ENCODE measurements at regions not wholly inside any gene's neighbourhood (a gene's known extent, or its start where the extent isn't known, plus 50 kb on each side); places are given as distances from the start of the nearest gene placed in this dataset.

DNA sequence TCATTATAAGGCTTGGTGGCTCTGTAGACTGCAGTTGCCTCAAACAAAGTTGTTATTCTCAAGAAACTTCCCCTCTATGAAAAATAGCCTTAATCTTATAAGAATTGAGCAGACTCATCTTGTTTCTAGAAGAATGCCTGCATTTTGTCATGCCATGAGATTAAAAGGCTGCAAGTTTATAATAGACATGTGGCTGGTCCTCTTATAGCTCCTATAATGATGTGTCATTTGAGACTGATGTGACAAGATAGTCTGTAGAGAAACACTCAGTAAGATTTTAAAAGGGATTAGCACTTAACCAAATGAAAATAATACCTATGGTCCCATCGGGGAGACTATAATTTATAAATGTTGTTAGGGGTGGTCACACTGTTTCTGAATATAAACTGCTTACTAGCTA lies 312.5 kb downstream of the OXSM start:
- Histone ChIP-seq H3K27ac (ENCODE audit: insufficient read depth, low read depth, low read length) (no peak overlapping the region), H2AFZ (ENCODE audit: low read depth, low read length) (no peak overlapping the region), H3K79me2 (ENCODE audit: control insufficient read depth, insufficient read depth, low read length) (no peaks in the 10 kb centered on the region), H3K4me1 (ENCODE audit: control insufficient read depth, extremely low read depth, insufficient read depth, low read length) (no peaks in the 10 kb centered on the region), H3K4me3 (replicated peaks in 1 of 3; ENCODE audit: insufficient read depth in 1 of 3, low read depth in 1 of 3, low read length in 3 of 3) (no peak overlapping the region), H3K4me2 (ENCODE audit: insufficient read depth, low read length) (no peak overlapping the region), H3K9me3 (replicated peaks; ENCODE audit: control insufficient read depth, insufficient read depth, low read length) (no peaks in the 10 kb centered on the region), H3K27me3 (ENCODE audit: control insufficient read depth in 2 of 2, insufficient read depth in 2 of 2, low read length in 2 of 2) (no peaks in the 10 kb centered on the region), H3K36me3 (ENCODE audit: control insufficient read depth in 2 of 2, extremely low read depth in 1 of 2, insufficient read depth in 2 of 2, low read length in 2 of 2) (no peaks in the 10 kb centered on the region), H3K9ac (replicated peaks; ENCODE audit: extremely low read depth, insufficient read depth, low read length) (no peak overlapping the region), H4K20me1 (replicated peaks; ENCODE audit: control insufficient read depth, extremely low read depth, insufficient read depth, low read length) (no peaks in the 10 kb centered on the region), H3K9me1 (replicated peaks; ENCODE audit: control insufficient read depth, extremely low read depth, insufficient read depth, low read length) (no peaks in the 10 kb centered on the region)
- intact Hi-C loops (cut with micrococcal nuclease) (no loop called here), dilution Hi-C loops (cut with MboI; ENCODE audit: extremely low pct_ligation_motif_present, low sequenced_read_pairs) (no loop called here)
- FAIRE-seq, result no peak
- POLR2A ChIA-PET, result no interaction called here
- no peak for DNase-seq (ENCODE audit: low read depth, low spot score)
- no TSS peak for BruUV-seq (replicated peaks)
- TF ChIP-seq, protein P1, sequence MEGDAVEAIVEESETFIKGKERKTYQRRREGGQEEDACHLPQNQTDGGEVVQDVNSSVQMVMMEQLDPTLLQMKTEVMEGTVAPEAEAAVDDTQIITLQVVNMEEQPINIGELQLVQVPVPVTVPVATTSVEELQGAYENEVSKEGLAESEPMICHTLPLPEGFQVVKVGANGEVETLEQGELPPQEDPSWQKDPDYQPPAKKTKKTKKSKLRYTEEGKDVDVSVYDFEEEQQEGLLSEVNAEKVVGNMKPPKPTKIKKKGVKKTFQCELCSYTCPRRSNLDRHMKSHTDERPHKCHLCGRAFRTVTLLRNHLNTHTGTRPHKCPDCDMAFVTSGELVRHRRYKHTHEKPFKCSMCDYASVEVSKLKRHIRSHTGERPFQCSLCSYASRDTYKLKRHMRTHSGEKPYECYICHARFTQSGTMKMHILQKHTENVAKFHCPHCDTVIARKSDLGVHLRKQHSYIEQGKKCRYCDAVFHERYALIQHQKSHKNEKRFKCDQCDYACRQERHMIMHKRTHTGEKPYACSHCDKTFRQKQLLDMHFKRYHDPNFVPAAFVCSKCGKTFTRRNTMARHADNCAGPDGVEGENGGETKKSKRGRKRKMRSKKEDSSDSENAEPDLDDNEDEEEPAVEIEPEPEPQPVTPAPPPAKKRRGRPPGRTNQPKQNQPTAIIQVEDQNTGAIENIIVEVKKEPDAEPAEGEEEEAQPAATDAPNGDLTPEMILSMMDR (IDR thresholded peaks at IDR 0.05; ENCODE audit: extremely low read depth in 1 of 2, insufficient read depth in 1 of 2, low read depth in 1 of 2, low read length in 2 of 2), result no peak
- TF ChIP-seq POLR2A (IDR thresholded peaks at IDR 0.05; ENCODE audit: low read depth, low read length), result no peak
- TF ChIP-seq GATA2 (IDR thresholded peaks at IDR 0.05; ENCODE audit: insufficient read depth, insufficient read length, low read depth, low read length), result no peak
- TF ChIP-seq POLR2AphosphoS5 (IDR thresholded peaks at IDR 0.05; ENCODE audit: insufficient read depth, low read depth, low read length), result no peak
- no peak for TF ChIP-seq EZH2 (IDR thresholded peaks at IDR 0.05; ENCODE audit: borderline replicate concordance, low read depth, low read length, severe bottlenecking)
- CTCF ChIA-PET, result no interaction called here

DNA sequence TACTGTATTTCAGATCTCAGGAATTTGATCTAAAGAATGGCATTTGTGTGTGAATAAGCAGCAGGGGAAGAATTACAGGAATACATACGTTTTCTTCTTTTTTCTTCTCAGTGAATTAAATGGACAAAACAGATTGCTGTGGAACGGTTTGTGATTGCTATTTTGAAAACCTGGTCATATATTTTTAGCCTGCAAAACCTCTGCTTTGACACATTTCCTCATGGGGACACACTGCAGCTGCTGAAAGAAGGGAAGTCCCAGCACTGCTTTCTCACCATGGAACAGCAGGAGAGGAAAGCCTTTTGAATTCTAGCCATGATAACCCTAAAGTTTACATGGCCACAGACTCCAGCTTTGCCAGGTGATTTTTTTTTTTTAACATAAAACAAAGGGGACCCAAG lies 315.0 kb downstream of the OXSM start:
- FAIRE-seq (no peak), DNase-seq (ENCODE audit: low read depth, low spot score) (no peak)
- no peak overlapping the region for H3K9ac ChIP-seq (replicated peaks; ENCODE audit: extremely low read depth, insufficient read depth, low read length)
- no peak overlapping the region for H3K4me3 ChIP-seq (replicated peaks in 1 of 3; ENCODE audit: insufficient read depth in 1 of 3, low read depth in 1 of 3, low read length in 3 of 3)
- H3K4me2 ChIP-seq (ENCODE audit: insufficient read depth, low read length), result no peak overlapping the region
- peaks cover 2% of the 10 kb centered on the region for H3K9me3 ChIP-seq (replicated peaks; ENCODE audit: control insufficient read depth, insufficient read depth, low read length)
- H2AFZ ChIP-seq (ENCODE audit: low read depth, low read length), result no peak overlapping the region
- no peaks in the 10 kb centered on the region for H4K20me1 ChIP-seq (replicated peaks; ENCODE audit: control insufficient read depth, extremely low read depth, insufficient read depth, low read length)
- no peak overlapping the region for H3K27ac ChIP-seq (ENCODE audit: insufficient read depth, low read depth, low read length)
- no peaks in the 10 kb centered on the region for H3K36me3 ChIP-seq (ENCODE audit: control insufficient read depth in 2 of 2, extremely low read depth in 1 of 2, insufficient read depth in 2 of 2, low read length in 2 of 2)
- dilution Hi-C loops (cut with MboI; ENCODE audit: extremely low pct_ligation_motif_present, low sequenced_read_pairs) (no loop called here), intact Hi-C loops (cut with micrococcal nuclease) (no loop called here)
- CTCF ChIA-PET, result no interaction called here
- no peaks in the 10 kb centered on the region for H3K27me3 ChIP-seq (ENCODE audit: control insufficient read depth in 2 of 2, insufficient read depth in 2 of 2, low read length in 2 of 2)
- POLR2A ChIA-PET, result no interaction called here
- no peaks in the 10 kb centered on the region for H3K4me1 ChIP-seq (ENCODE audit: control insufficient read depth, extremely low read depth, insufficient read depth, low read length)
- BruUV-seq (replicated peaks), result no TSS peak
- no peaks in the 10 kb centered on the region for H3K9me1 ChIP-seq (replicated peaks; ENCODE audit: control insufficient read depth, extremely low read depth, insufficient read depth, low read length)
- no peak for TF ChIP-seq POLR2AphosphoS5 (IDR thresholded peaks at IDR 0.05; ENCODE audit: insufficient read depth, low read depth, low read length)
- TF ChIP-seq, protein P2, sequence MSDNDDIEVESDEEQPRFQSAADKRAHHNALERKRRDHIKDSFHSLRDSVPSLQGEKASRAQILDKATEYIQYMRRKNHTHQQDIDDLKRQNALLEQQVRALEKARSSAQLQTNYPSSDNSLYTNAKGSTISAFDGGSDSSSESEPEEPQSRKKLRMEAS (IDR thresholded peaks at IDR 0.05; ENCODE audit: insufficient read depth, insufficient read length), result no peak
- TF ChIP-seq, protein P1 (IDR thresholded peaks at IDR 0.05; ENCODE audit: extremely low read depth in 1 of 2, insufficient read depth in 1 of 2, low read depth in 1 of 2, low read length in 2 of 2), result no peak
- TF ChIP-seq MYC (IDR thresholded peaks at IDR 0.05; ENCODE audit: low read depth, low read length), result no peak
- TF ChIP-seq POLR2A (IDR thresholded peaks at IDR 0.05; ENCODE audit: low read depth, low read length), result no peak
- no peak for TF ChIP-seq GATA2 (IDR thresholded peaks at IDR 0.05; ENCODE audit: insufficient read depth, insufficient read length, low read depth, low read length)
- TF ChIP-seq FOS (IDR thresholded peaks at IDR 0.05; ENCODE audit: borderline replicate concordance, insufficient read depth, low read length), result no peak
- TF ChIP-seq JUN (IDR thresholded peaks at IDR 0.05; ENCODE audit: borderline replicate concordance, insufficient read depth, insufficient read length, low read depth), result no peak
- no peak for TF ChIP-seq EZH2 (IDR thresholded peaks at IDR 0.05; ENCODE audit: borderline replicate concordance, low read depth, low read length, severe bottlenecking)
- H3K79me2 ChIP-seq (ENCODE audit: control insufficient read depth, insufficient read depth, low read length), result no peaks in the 10 kb centered on the region

Measured in endothelial cell of umbilical vein (primary cell).